IMR-90 (cell line): ENCODE measurements at regions not wholly inside any gene's neighbourhood (a gene's known extent, or its start where the extent isn't known, plus 50 kb on each side); places are given as distances from the start of the nearest gene placed in this dataset.

ENCODE experiments used
- ATAC-seq: fragments of 200-7000 bp; cut with Tn5 transposase; 2 replicates; pipeline ENCODE4 v1.9.1; 2020; ENCODE audit warnings: low read depth, mild to moderate bottlenecking, moderate library complexity
- BruUV-seq: library from RNA; stranded (reverse); fragments of 400-500 nt; replicated peaks from 2 replicates; lab custom pipeline; 2021; lab: Mats Ljungman, UMichigan
- CTCF ChIA-PET: fragments of 300-600 bp; formaldehyde crosslinking; extraction: SDS; loops from one replicate; lab custom pipeline; 2021; ENCODE audit warnings: antibody characterized with exemption; lab: Yijun Ruan, JAX
- POLR2A ChIA-PET: fragments of 300-600 bp; sonication (Branson Sonifier 250); formaldehyde crosslinking; loops from one replicate; lab custom pipeline; 2022; ENCODE audit warnings: antibody characterized with exemption; ENCODE audit not compliant: unreplicated experiment; lab: Charles Lee
- DNase-seq: peaks from one replicate; pipeline ENCODE4 v3.0.0; 2013
- H2AFZ ChIP-seq: replicated peaks from 2 replicates; pipeline ENCODE3; 2013; ENCODE audit warnings: low read length, mild to moderate bottlenecking; ENCODE audit not compliant: poor library complexity
- H2AK5ac ChIP-seq: 2 replicates; pipeline ENCODE4 v1.6.1; 2013; ENCODE audit warnings: low read depth, low read length, inconsistent platforms
- H2AK9ac ChIP-seq: replicated peaks from 2 replicates; pipeline ENCODE3; 2013; ENCODE audit warnings: mild to moderate bottlenecking, low read depth, low read length, moderate library complexity; ENCODE audit not compliant: poor library complexity
- H2BK120ac ChIP-seq: 2 replicates; pipeline ENCODE4 v1.6.1; 2013; ENCODE audit warnings: low read depth, low read length, inconsistent platforms
- H2BK15ac ChIP-seq: 3 replicates; pipeline ENCODE4 v1.6.1; 2013; ENCODE audit warnings: low read depth, low read length, inconsistent platforms
- H2BK20ac ChIP-seq: 2 replicates; pipeline ENCODE4 v1.6.1; 2013; ENCODE audit warnings: low read depth, mild to moderate bottlenecking, inconsistent platforms, low read length, moderate library complexity
- H2BK5ac ChIP-seq: 2 replicates; pipeline ENCODE4 v1.6.1; 2013; ENCODE audit warnings: mild to moderate bottlenecking, low read depth, low read length, inconsistent platforms; ENCODE audit not compliant: poor library complexity, severe bottlenecking
- H3K14ac ChIP-seq: replicated peaks from 2 replicates; pipeline ENCODE4 v1.6.1; 2013; ENCODE audit warnings: low read depth, low read length, inconsistent platforms
- H3K18ac ChIP-seq: 2 replicates; pipeline ENCODE4 v1.6.1; 2013; ENCODE audit warnings: low read depth, low read length, control low read depth
- H3K23ac ChIP-seq: 2 replicates; pipeline ENCODE4 v1.6.1; 2013; ENCODE audit warnings: low read depth, low read length, inconsistent platforms
- H3K27ac ChIP-seq: 2 replicates; pipeline ENCODE4 v1.5.1; 2013; ENCODE audit warnings: mild to moderate bottlenecking, control low read depth, low read length; ENCODE audit not compliant: insufficient read depth
- H3K27me3 ChIP-seq: 2 replicates; pipeline ENCODE4 v1.6.1; 2013; ENCODE audit warnings: low read length; ENCODE audit not compliant: control insufficient read depth, insufficient read depth
- H3K36me3 ChIP-seq: 2 replicates; pipeline ENCODE4 v1.6.1; 2013; ENCODE audit warnings: low read length, mixed read lengths; ENCODE audit not compliant: control insufficient read depth, insufficient read depth
- H3K4ac ChIP-seq: 2 replicates; pipeline ENCODE4 v1.6.1; 2013; ENCODE audit warnings: low read depth, low read length, inconsistent platforms
- H3K4me1 ChIP-seq: 2 replicates; pipeline ENCODE4 v1.6.1; 2013; ENCODE audit warnings: low read length, mixed read lengths; ENCODE audit not compliant: control insufficient read depth, insufficient read depth
- H3K4me2 ChIP-seq: 2 replicates; pipeline ENCODE4 v1.6.1; 2013; ENCODE audit warnings: low read depth, mild to moderate bottlenecking, control low read depth, low read length, moderate library complexity
- H3K4me3 ChIP-seq: 2 replicates; pipeline ENCODE4 v1.5.1; 2013; ENCODE audit warnings: low read depth, mild to moderate bottlenecking, control low read depth, low read length, moderate library complexity; ENCODE audit not compliant: insufficient read depth
- H3K56ac ChIP-seq: 2 replicates; pipeline ENCODE4 v1.6.1; 2013; ENCODE audit warnings: low read length, inconsistent platforms; ENCODE audit not compliant: insufficient read depth; ENCODE audit errors: extremely low read depth
- H3K79me1 ChIP-seq, 2 experiments: 2 replicates each; pipeline ENCODE4 v1.6.1; 2013; ENCODE audit warnings: low read length in 2 of 2, inconsistent platforms in 1 of 2, low read depth in 1 of 2
- H3K9ac ChIP-seq: 2 replicates; pipeline ENCODE4 v1.6.1; 2013; ENCODE audit warnings: low read depth, low read length, control low read depth
- H3K9me1 ChIP-seq: 2 replicates; pipeline ENCODE4 v1.6.1; 2013; ENCODE audit warnings: low read length, inconsistent platforms; ENCODE audit not compliant: insufficient read depth
- H3K9me3 ChIP-seq: 2 replicates; pipeline ENCODE4 v1.6.1; 2013; ENCODE audit warnings: low read length; ENCODE audit not compliant: control insufficient read depth, insufficient read depth
- H4K20me1 ChIP-seq: 2 replicates; pipeline ENCODE4 v1.6.1; 2013; ENCODE audit warnings: low read length, inconsistent platforms; ENCODE audit not compliant: insufficient read depth
- H4K5ac ChIP-seq: 2 replicates; pipeline ENCODE4 v1.6.1; 2013; ENCODE audit warnings: mild to moderate bottlenecking, low read depth, low read length, control low read depth
- H4K8ac ChIP-seq, 2 experiments: 2 replicates each; pipeline ENCODE4 v1.6.1; 2013; ENCODE audit warnings: low read depth in 2 of 2, low read length in 2 of 2, control low read depth in 1 of 2, inconsistent platforms in 1 of 2
- H4K91ac ChIP-seq: 2 replicates; pipeline ENCODE4 v1.6.1; 2013; ENCODE audit warnings: low read depth, low read length, inconsistent platforms; ENCODE audit not compliant: insufficient read depth
- BHLHE40 ChIP-seq: fragments of 150-350 bp; IDR thresholded peaks from 2 replicates; pipeline ENCODE4 v1.6.1; 2016; ENCODE audit warnings: mild to moderate bottlenecking, low read depth, low read length
- CHD1 ChIP-seq: IDR thresholded peaks from 2 replicates; pipeline ENCODE4 v1.6.1; 2012; ENCODE audit warnings: low read depth, low read length, improper control_type of control experiment
- FOS ChIP-seq: fragments of 150-350 bp; IDR thresholded peaks from 2 replicates; pipeline ENCODE4 v1.6.1; 2016; ENCODE audit warnings: low read depth, low read length
- MAZ ChIP-seq: IDR thresholded peaks from 2 replicates; pipeline ENCODE4 v1.6.1; 2012; ENCODE audit warnings: low read depth, mild to moderate bottlenecking, low read length, improper control_type of control experiment, moderate library complexity, borderline replicate concordance
- MXI1 ChIP-seq: IDR thresholded peaks from 2 replicates; pipeline ENCODE4 v1.6.1; 2012; ENCODE audit warnings: low read depth, mild to moderate bottlenecking, low read length, moderate library complexity, borderline replicate concordance
- NFE2L2 ChIP-seq: fragments of 150-350 bp; IDR thresholded peaks from 2 replicates; pipeline ENCODE4 v1.6.1; 2016; ENCODE audit warnings: low read depth, mild to moderate bottlenecking, low read length
- POLR2A ChIP-seq: IDR thresholded peaks from 2 replicates; pipeline ENCODE4 v1.6.1; 2012; ENCODE audit warnings: mild to moderate bottlenecking, low read depth, low read length
- RCOR1 ChIP-seq: IDR thresholded peaks from 2 replicates; pipeline ENCODE4 v1.6.1; 2012; ENCODE audit warnings: mild to moderate bottlenecking, low read length, improper control_type of control experiment; ENCODE audit not compliant: insufficient replicate concordance
- SMC3 ChIP-seq: fragments of 150-350 bp; IDR thresholded peaks from 2 replicates; pipeline ENCODE4 v1.6.1; 2016; ENCODE audit warnings: low read depth, mild to moderate bottlenecking, antibody characterized with exemption, low read length, moderate library complexity
- dilution Hi-C: fragments of 300-500 bp; cut with HindIII; formaldehyde crosslinking; loops from one replicate; pipeline ENCODE4 v1.14.3; 2018; ENCODE audit warnings: low sequenced_read_pairs; ENCODE audit not compliant: unreplicated experiment
- in situ Hi-C: fragments of 300-500 bp; cut with MboI; formaldehyde crosslinking; loops from 3 replicates; pipeline ENCODE4 v1.14.3; 2019; ENCODE audit warnings: low sequenced_read_pairs, inconsistent platforms, mixed read lengths
- intact Hi-C: fragments of 100-400 bp; cut with micrococcal nuclease; formaldehyde crosslinking; loops from 2 replicates; pipeline ENCODE4 v1.10.0; 2022
- TF ChIP-seq, protein P1 (sequence below): fragments of 150-350 bp; IDR thresholded peaks from 2 replicates; pipeline ENCODE4 v1.6.1; 2016; ENCODE audit warnings: low read depth, mild to moderate bottlenecking, low read length, moderate library complexity, borderline replicate concordance
- TF ChIP-seq, protein P2 (sequence below): conservative IDR thresholded peaks from 2 replicates; pipeline ENCODE4 v1.5.1; 2012; ENCODE audit warnings: mild to moderate bottlenecking, low read depth, low read length, improper control_type of control experiment

DNA sequence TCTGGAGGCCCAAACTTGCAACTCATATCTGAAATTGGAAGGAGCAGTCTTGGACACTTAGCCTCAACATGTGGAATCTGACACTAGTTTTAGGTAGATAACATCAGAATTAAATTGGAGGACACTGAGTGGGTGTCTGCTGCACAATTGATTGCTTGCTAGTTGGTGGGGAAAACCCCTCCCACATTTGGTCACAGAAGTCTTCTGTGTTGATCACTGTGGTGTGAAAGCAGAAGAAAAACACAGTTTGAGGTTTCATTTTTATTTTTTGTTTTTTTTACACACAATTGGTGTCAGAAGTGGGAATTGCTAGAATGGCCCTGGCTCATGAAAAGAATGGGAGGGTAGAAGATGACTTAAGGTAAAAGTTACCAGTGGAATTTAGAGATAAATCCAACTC lies 78.0 kb upstream of the CD163 start:
- TF ChIP-seq MXI1, result no peak
- TF ChIP-seq NFE2L2, result no peak
- TF ChIP-seq POLR2A, result no peak
- no peak for TF ChIP-seq MAZ
- no peak for TF ChIP-seq SMC3
- no peak for TF ChIP-seq FOS
- TF ChIP-seq, protein P1, sequence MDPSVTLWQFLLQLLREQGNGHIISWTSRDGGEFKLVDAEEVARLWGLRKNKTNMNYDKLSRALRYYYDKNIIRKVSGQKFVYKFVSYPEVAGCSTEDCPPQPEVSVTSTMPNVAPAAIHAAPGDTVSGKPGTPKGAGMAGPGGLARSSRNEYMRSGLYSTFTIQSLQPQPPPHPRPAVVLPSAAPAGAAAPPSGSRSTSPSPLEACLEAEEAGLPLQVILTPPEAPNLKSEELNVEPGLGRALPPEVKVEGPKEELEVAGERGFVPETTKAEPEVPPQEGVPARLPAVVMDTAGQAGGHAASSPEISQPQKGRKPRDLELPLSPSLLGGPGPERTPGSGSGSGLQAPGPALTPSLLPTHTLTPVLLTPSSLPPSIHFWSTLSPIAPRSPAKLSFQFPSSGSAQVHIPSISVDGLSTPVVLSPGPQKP, result no peak
- TF ChIP-seq RCOR1, result no peak
- TF ChIP-seq, protein P2, sequence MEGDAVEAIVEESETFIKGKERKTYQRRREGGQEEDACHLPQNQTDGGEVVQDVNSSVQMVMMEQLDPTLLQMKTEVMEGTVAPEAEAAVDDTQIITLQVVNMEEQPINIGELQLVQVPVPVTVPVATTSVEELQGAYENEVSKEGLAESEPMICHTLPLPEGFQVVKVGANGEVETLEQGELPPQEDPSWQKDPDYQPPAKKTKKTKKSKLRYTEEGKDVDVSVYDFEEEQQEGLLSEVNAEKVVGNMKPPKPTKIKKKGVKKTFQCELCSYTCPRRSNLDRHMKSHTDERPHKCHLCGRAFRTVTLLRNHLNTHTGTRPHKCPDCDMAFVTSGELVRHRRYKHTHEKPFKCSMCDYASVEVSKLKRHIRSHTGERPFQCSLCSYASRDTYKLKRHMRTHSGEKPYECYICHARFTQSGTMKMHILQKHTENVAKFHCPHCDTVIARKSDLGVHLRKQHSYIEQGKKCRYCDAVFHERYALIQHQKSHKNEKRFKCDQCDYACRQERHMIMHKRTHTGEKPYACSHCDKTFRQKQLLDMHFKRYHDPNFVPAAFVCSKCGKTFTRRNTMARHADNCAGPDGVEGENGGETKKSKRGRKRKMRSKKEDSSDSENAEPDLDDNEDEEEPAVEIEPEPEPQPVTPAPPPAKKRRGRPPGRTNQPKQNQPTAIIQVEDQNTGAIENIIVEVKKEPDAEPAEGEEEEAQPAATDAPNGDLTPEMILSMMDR, result no peak
- no peak for TF ChIP-seq BHLHE40
- no peak for TF ChIP-seq CHD1
- no peak for ATAC-seq
- no peaks in the 10 kb centered on the region for H3K27me3 ChIP-seq
- H2BK120ac ChIP-seq, result no peak overlapping the region
- H3K56ac ChIP-seq, result no peak overlapping the region
- no peak overlapping the region for H3K4me2 ChIP-seq
- no peak overlapping the region for H2BK20ac ChIP-seq
- no peak overlapping the region for H3K4me3 ChIP-seq
- no peak overlapping the region for H4K5ac ChIP-seq
- POLR2A ChIA-PET, result no interaction called here
- dilution Hi-C loops (no loop called here), intact Hi-C loops (no loop called here), in situ Hi-C loops (no loop called here)
- H4K91ac ChIP-seq, result no peak overlapping the region
- no peak overlapping the region for H2BK15ac ChIP-seq
- no peak overlapping the region for H3K23ac ChIP-seq
- H2AFZ ChIP-seq, result no peak overlapping the region
- H3K36me3 ChIP-seq, result no peaks in the 10 kb centered on the region
- H3K18ac ChIP-seq, result no peak overlapping the region
- no peak for DNase-seq
- no peaks in the 10 kb centered on the region for H3K9me1 ChIP-seq
- no TSS peak for BruUV-seq
- H4K8ac ChIP-seq, result no peak overlapping the region
- H2AK5ac ChIP-seq, result no peak overlapping the region
- H3K9me3 ChIP-seq, result no peaks in the 10 kb centered on the region; the same call in 1 of the 2 replicates
- CTCF ChIA-PET, result no interaction called here
- no peak overlapping the region for H3K14ac ChIP-seq
- H2BK5ac ChIP-seq, result no peak overlapping the region
- H3K9ac ChIP-seq, result no peak overlapping the region
- no peaks in the 10 kb centered on the region for H4K20me1 ChIP-seq
- no peak overlapping the region for H2AK9ac ChIP-seq
- no peak overlapping the region for H3K27ac ChIP-seq
- H3K4ac ChIP-seq, result no peak overlapping the region
- no peaks in the 10 kb centered on the region for H3K4me1 ChIP-seq
- H3K79me1 ChIP-seq, result no peaks in the 10 kb centered on the region
